ENCODE measurements at regions not wholly inside any gene's neighbourhood (a gene's known extent, or its start where the extent isn't known, plus 50 kb on each side); places are given as distances from the start of the nearest gene placed in this dataset.

DNA sequence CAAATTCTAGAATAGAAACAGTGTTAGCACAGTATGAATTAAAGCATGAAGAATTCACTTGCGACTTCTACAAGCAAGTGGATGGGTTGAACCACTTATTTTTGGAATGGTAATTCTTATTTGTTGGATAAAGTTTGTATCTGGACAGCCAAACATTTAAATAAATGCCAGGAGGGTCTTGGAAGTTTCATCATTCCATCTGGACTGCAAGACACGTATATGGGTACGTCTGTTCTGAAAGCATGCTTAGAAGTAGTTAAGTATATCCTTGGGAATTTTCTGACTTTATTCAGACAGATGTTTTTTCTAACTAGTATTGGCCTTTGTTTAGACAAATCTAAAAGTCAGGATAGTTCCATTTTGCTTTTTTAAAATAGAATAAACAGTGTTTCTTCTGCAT lies 77.5 kb upstream of the CASK start:
- Mint-ChIP-seq H3K4me3 (no peak overlapping the region), H3K36me3 (peaks cover 10% of the 10 kb centered on the region; the same call in 1 of the 2 replicates), H3K9me3 (peaks cover 4% of the 10 kb centered on the region; the same call in 1 of the 2 replicates), H3K27ac (no peak overlapping the region), H3K27me3 (ENCODE audit: low read depth) (no peaks in the 10 kb centered on the region), H3K4me1 (no peaks in the 10 kb centered on the region)
- POLR2A ChIA-PET: no interaction called here
- no peak for ATAC-seq
- CTCF ChIA-PET: no interaction called here
- no peak for DNase-seq (ENCODE audit: low spot score)
- TF ChIP-seq, protein P1, sequence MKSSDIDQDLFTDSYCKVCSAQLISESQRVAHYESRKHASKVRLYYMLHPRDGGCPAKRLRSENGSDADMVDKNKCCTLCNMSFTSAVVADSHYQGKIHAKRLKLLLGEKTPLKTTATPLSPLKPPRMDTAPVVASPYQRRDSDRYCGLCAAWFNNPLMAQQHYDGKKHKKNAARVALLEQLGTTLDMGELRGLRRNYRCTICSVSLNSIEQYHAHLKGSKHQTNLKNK (CRISPR knock-in tag; IDR thresholded peaks at IDR 0.05): no peak
- TF ChIP-seq ZNF317 (CRISPR knock-in tag; IDR thresholded peaks at IDR 0.05; ENCODE audit: borderline replicate concordance, low read depth) (no peak), ZNF138 (CRISPR knock-in tag; conservative IDR thresholded peaks at IDR 0.05) (no peak), ZNF671 (CRISPR knock-in tag; IDR thresholded peaks at IDR 0.05) (no peak), ETV6 (CRISPR knock-in tag; IDR thresholded peaks at IDR 0.05) (no peak), NFATC4 (CRISPR knock-in tag; IDR thresholded peaks at IDR 0.05) (no peak), ZNF396 (CRISPR knock-in tag; IDR thresholded peaks at IDR 0.05; ENCODE audit: borderline replicate concordance) (no peak), FOXK1 (CRISPR knock-in tag; IDR thresholded peaks at IDR 0.05) (no peak), ZNF423 (CRISPR knock-in tag; IDR thresholded peaks at IDR 0.05) (no peak), MYBL2 (CRISPR knock-in tag; IDR thresholded peaks at IDR 0.05) (no peak)
- TF ChIP-seq, protein P2, sequence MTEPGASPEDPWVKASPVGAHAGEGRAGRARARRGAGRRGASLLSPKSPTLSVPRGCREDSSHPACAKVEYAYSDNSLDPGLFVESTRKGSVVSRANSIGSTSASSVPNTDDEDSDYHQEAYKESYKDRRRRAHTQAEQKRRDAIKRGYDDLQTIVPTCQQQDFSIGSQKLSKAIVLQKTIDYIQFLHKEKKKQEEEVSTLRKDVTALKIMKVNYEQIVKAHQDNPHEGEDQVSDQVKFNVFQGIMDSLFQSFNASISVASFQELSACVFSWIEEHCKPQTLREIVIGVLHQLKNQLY (CRISPR knock-in tag; IDR thresholded peaks at IDR 0.05): no peak
- TF ChIP-seq, protein P3, sequence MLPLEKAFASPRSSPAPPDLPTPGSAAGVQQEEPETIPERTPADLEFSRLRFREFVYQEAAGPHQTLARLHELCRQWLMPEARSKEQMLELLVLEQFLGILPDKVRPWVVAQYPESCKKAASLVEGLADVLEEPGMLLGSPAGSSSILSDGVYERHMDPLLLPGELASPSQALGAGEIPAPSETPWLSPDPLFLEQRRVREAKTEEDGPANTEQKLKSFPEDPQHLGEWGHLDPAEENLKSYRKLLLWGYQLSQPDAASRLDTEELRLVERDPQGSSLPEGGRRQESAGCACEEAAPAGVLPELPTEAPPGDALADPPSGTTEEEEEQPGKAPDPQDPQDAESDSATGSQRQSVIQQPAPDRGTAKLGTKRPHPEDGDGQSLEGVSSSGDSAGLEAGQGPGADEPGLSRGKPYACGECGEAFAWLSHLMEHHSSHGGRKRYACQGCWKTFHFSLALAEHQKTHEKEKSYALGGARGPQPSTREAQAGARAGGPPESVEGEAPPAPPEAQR (CRISPR knock-in tag; IDR thresholded peaks at IDR 0.05): no peak

DNA sequence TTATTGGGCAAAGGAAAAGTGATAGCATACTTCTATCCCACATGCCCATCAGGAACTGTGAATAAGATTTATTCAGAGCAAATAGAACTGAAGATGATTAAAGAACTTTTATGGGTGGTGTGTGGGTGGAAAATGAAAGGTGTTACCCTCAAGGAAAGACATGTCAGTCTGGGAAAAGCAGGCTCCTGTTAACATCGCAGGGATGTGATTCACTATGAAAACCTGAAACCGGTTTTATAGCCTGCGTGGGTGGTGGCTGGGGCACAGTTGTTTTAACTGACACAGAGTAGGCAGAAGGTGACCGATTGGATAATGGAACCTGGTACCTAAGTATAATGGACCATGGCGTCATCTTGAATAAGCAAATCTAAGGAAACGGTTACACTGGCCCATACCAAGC lies 61.3 kb upstream of the CASK start:
- no peaks in the 10 kb centered on the region for H3K36me3 Mint-ChIP-seq
- DNase-seq (ENCODE audit: low spot score): no peak
- no peaks in the 10 kb centered on the region; the same call in 1 of the 2 replicates for H3K9me3 Mint-ChIP-seq
- TF ChIP-seq, protein P1 (CRISPR knock-in tag; IDR thresholded peaks at IDR 0.05): no peak
- TF ChIP-seq, protein P2 (CRISPR knock-in tag; IDR thresholded peaks at IDR 0.05): no peak
- TF ChIP-seq, protein P4, sequence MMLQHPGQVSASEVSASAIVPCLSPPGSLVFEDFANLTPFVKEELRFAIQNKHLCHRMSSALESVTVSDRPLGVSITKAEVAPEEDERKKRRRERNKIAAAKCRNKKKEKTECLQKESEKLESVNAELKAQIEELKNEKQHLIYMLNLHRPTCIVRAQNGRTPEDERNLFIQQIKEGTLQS (CRISPR knock-in tag; conservative IDR thresholded peaks at IDR 0.05): no peak
- TF ChIP-seq OVOL2 (CRISPR knock-in tag; IDR thresholded peaks at IDR 0.05; ENCODE audit: borderline replicate concordance) (no peak), SP1 (CRISPR knock-in tag; conservative IDR thresholded peaks at IDR 0.05) (no peak), HMGA2 (CRISPR knock-in tag; IDR thresholded peaks at IDR 0.05) (no peak)
- TF ChIP-seq, protein P5, sequence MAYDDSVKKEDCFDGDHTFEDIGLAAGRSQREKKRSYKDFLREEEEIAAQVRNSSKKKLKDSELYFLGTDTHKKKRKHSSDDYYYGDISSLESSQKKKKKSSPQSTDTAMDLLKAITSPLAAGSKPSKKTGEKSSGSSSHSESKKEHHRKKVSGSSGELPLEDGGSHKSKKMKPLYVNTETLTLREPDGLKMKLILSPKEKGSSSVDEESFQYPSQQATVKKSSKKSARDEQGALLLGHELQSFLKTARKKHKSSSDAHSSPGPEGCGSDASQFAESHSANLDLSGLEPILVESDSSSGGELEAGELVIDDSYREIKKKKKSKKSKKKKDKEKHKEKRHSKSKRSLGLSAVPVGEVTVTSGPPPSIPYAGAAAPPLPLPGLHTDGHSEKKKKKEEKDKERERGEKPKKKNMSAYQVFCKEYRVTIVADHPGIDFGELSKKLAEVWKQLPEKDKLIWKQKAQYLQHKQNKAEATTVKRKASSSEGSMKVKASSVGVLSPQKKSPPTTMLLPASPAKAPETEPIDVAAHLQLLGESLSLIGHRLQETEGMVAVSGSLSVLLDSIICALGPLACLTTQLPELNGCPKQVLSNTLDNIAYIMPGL (CRISPR knock-in tag; IDR thresholded peaks at IDR 0.05): no peak
- CTCF ChIA-PET: no interaction called here
- H3K27me3 Mint-ChIP-seq (ENCODE audit: low read depth): peaks cover 3% of the 10 kb centered on the region; the same call in 1 of the 2 replicates
- H3K4me1 Mint-ChIP-seq: 0 out of 2 replicates have a peak, but pooled peaks cover 3% of the 10 kb centered on the region
- POLR2A ChIA-PET: no interaction called here
- no peak overlapping the region for H3K4me3 Mint-ChIP-seq
- ATAC-seq: no peak
- no peak overlapping the region for H3K27ac Mint-ChIP-seq

DNA sequence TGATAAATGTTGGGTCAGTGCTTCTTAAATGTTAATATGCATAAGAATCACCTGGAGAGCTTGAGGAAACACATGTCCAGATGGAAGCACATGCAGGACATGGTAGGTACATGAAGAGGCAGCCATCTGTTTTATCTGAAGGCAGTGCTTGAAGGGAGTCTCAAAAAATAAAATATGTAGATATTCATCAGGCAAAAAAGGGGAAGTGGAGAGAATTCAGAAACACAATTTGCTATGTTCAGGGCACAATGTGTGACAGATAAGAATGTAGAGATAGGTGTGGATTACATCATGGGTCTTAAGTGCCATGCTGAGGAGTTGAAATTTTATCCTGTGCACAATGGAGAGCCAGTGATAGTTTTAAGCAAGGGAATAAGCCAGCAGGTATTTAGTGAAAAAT lies 59.6 kb upstream of the CASK start:
- Mint-ChIP-seq H3K27ac (no peak overlapping the region), H3K9me3 (no peaks in the 10 kb centered on the region; the same call in 1 of the 2 replicates), H3K27me3 (ENCODE audit: low read depth) (peaks cover 3% of the 10 kb centered on the region; the same call in 1 of the 2 replicates), H3K4me1 (0 out of 2 replicates have a peak, but pooled peaks cover 3% of the 10 kb centered on the region), H3K36me3 (no peaks in the 10 kb centered on the region), H3K4me3 (no peak overlapping the region)
- no peak for DNase-seq (ENCODE audit: low spot score)
- ChIA-PET CTCF (no interaction called here), POLR2A (no interaction called here)
- no peak for ATAC-seq
- no peak for TF ChIP-seq ATF1 (CRISPR knock-in tag; IDR thresholded peaks at IDR 0.05)
- no peak for TF ChIP-seq NR1H2 (CRISPR knock-in tag; IDR thresholded peaks at IDR 0.05)
- TF ChIP-seq, protein P1 (CRISPR knock-in tag; IDR thresholded peaks at IDR 0.05): no peak
- TF ChIP-seq FOXP1 (CRISPR knock-in tag; IDR thresholded peaks at IDR 0.05; ENCODE audit: borderline replicate concordance): no peak
- TF ChIP-seq ZNF317 (CRISPR knock-in tag; IDR thresholded peaks at IDR 0.05; ENCODE audit: borderline replicate concordance, low read depth): no peak
- TF ChIP-seq, protein P6, sequence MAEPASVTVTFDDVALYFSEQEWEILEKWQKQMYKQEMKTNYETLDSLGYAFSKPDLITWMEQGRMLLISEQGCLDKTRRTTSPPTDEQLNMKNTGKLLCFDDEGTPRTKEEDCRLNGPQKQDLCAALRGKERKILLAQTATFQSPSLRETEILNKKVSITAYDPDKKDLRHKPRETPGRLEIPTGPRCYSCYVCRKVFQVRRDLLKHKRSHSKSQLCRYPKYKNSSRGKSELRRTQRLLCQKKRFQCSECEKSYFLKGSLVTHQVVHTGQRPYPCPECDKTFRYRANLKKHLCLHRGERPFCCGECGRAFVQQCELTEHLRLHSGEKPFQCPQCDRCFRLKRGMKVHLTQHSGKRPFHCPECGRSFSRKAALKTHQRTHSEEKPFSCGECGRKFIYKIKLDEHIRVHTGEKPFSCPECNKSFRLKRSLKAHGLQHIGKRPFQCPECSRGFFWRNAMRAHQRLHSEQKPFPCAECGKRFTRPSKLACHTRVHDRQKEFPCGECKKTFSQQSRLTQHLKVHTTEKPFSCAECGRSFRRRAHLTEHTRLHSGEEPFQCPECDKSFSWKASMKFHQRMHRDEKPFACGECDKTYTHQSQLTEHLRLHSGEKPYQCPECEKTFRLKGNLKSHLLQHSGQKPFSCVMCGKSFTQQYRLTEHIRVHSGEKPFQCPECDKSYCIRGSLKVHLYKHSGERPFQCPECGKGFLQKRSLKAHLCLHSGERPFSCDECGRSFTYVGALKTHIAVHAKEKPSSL (CRISPR knock-in tag; conservative IDR thresholded peaks at IDR 0.05): no peak
- TF ChIP-seq, protein P2 (CRISPR knock-in tag; IDR thresholded peaks at IDR 0.05): no peak
- TF ChIP-seq ZNF416 (CRISPR knock-in tag; IDR thresholded peaks at IDR 0.05): no peak
- TF ChIP-seq NFE2L1 (CRISPR knock-in tag; IDR thresholded peaks at IDR 0.05): no peak
